ENCODE measurements at regions not wholly inside any gene's neighbourhood (a gene's known extent, or its start where the extent isn't known, plus 50 kb on each side); places are given as distances from the start of the nearest gene placed in this dataset.
"Not testable (repeated sequence)": the region's sequence is repeated elsewhere in the genome, so short reads cannot be mapped to it uniquely, and the experiment has no call there.

DNA sequence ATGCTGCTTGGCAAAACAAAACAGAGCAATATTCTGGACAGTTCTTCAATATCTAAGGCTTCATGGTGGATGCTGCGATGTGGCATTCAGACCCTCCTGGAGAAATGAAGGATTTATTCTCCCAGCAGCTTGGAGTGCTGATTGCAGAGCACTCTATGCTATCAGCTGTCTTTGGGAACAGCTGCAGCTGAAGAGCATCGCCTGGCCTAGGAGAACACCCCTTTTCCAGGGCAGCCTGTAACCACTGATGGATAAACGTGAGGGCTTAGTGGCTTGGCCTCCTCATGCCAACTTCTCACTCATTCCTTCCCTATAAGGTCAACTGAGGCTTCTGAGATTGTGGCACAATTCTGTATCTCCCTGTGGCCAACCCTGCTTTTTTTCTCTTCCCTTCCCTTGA lies 638.1 kb upstream of the CNTNAP2 start:
- DNase-seq = no peak

DNA sequence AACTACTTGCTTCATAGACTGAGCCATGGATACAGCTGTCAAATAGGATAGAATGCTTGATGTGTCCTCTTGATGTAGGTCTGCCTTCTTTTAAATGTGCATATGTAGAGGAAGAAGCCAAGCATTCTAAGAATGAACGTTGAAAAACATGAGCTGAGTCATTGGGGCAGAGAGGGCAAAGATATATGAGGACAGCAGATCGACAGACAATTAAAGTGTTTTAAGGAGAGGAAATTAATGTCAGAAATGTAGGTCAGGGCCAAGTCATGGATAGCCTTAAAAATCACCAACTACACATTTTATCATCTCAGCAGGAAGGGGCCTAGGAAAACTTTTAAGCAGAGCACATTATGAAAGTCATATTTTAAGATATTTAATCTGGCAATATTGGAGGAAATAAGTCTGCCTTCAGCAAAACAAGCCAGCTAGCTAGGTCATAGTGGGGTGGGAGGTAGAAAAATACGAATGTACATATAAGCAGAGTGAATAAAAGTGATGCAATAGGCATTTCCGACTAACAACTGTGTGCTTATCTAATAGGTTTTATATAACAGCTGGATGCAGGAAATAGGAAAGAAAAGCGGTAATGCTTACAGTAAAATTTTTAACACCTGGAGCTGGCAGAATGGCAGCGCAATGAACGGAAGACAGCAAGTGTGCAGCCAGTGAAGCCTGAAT lies 638.3 kb upstream of the TPK1 start:
- no peak for DNase-seq

DNA sequence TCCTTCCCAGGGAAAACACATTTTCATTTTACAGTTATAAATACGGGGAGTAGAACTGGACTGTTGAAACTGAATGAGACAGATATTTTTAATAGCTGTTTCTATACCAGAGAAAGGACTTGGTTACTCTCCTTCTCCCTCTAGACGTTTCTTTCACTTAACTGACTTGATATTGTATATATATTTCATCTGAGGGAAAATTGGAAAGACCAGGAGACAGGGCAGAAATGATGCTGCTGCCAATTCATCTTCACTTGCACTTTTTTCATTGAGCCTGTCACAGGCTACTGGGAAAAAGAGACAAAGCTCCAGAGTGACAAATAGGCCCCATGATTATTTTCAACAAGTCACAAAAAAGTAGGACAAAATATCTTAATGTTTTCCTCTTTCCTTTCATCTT lies 636.0 kb upstream of the TPK1 start:
- DNase-seq = no peak

GRCh38 chr7:145464287-145464686 lies 628.4 kb upstream of the TPK1 start:
- no peak for DNase-seq

GRCh38 chr7:145462463-145462862 lies 626.6 kb upstream of the TPK1 start:
- no peak for DNase-seq

GRCh38 chr7:145434811-145435210 lies 599.0 kb upstream of the TPK1 start:
- DNase-seq = no peak

- DNase-seq = no peak
Observed at GRCh38 chr7:145431834-145432233, 596.0 kb upstream of the TPK1 start.

DNA sequence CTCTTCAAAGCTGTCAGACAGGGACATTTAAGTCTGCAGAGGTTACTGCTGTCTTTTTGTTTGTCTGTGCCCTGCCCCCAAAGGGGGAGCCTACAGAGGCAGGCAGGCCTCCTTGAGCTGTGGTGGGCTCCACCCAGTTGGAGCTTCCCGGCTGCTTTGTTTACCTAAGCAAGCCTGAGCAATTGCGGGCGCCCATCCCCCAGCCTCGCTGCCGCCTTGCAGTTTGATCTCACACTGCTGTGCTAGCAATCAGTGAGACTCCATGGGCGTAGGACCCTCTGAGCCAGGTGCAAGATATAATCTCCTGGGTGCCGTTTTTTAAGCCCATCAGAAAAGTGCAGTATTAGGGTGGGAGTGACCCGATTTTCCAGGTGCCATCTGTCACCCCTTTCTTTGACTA lies 582.6 kb upstream of the TPK1 start:
- DNase-seq = not testable (repeated sequence)

GRCh38 chr7:145411066-145411465 lies 575.2 kb upstream of the TPK1 start:
- DNase-seq = no peak

DNA sequence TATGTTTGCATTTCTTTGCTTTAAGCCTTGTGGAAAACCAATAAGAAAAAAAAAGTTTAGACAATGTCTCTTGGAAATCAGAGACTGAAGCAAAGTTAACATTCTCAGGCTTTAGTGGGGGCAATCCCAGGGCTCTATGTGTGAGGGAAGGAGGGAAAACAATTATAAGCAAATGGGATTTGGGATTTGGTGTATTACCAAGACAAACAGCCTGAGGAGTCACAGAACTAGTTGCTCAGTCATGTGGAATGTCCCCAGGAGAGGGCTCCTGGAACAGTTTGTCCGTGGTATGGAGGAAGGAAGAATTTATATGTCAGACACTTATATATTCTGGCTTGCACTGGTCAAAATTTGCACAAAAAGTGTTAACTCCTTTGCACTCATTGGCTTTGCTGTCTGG lies 562.9 kb upstream of the TPK1 start:
- DNase-seq = no peak

DNA sequence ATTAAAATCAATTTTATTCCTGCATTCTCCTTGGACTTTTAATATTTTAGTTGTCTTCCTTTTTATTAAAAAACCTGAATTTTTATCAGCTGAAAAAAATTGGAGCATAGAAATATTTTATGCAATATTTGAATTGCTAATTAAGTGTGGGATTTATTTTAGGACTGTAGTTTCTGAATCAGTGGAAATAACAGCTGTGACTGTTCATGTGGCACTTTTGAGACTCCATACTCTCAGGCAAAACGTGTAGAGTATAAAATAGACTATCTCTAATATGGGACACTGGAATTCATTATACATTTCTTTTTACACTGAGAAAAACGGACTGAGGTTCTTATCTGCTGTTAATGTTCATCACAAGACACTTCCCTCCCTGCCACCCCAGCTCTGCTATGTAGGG lies 558.3 kb upstream of the TPK1 start:
- no peak for DNase-seq

DNA sequence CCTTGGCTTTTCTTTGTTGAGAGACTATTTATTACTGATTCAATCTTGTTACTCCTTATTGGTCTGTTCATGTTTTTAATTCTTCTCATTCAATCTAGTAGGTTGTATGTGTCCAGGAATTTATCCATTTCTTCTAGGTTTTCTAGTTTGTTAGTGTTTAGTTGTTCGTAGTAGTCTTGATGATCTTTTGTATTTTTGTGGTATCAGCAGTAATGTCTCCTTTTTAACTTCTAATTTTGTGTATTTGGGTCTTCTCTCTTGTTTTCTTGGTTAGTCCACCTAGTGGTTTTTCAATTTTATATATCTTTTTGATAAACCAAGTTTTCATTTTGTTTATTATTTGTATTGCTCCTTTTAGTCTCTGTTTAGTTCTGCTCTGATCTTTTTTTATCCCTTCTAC lies 546.9 kb upstream of the TPK1 start:
- no peak for DNase-seq

GRCh38 chr7:145378197-145378596 lies 542.3 kb upstream of the TPK1 start:
- no peak for DNase-seq

- DNase-seq = no peak
Observed at GRCh38 chr7:145360511-145361100, 524.8 kb upstream of the TPK1 start.

DNA sequence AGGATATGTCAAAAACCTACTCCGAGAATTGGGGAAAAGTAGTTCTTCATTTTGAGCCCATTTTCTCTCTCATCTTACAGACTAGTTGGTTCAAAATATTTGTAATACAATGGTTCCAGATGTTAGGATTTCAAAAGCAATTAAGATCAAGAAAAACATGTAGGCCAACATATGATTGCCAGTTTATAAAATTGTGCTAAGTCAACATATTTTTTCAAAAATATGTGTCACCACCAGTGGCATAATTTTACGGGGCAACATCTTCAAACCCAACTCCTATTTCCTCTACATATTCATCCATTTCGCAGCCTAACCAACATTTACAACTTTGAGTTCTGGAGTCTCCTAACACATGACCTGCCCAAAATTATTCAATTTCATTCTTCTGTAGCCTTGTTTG lies 514.5 kb upstream of the TPK1 start:
- DNase-seq = no peak

- not testable (repeated sequence) for DNase-seq
Observed at GRCh38 chr7:145349452-145349851, 513.6 kb upstream of the TPK1 start.

- DNase-seq = no peak
Observed at GRCh38 chr7:145347271-145347670, 511.4 kb upstream of the TPK1 start.

GRCh38 chr7:145339319-145339718 lies 503.5 kb upstream of the TPK1 start:
- DNase-seq = no peak

GRCh38 chr7:145331522-145331921 lies 495.7 kb upstream of the TPK1 start:
- DNase-seq = no peak

DNA sequence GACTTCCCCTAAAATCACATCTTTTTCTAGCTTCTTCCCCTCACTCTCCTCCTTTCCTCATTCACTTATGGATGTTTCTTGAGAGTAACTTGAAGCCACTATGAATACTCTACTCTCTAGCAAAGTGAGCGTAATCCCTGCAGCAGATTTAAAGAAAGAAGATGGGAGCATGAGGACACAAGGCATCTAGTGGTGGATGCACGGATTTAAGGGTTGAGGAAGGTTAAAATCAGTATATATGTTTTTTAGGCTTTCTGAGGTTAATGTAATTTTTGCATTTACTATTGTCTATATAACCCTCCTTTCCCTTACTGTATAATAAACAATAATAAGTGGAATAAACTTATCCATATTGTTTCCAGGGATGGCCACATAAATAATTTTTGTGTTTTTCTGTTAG lies 495.2 kb upstream of the TPK1 start:
- no peak for DNase-seq

DNA sequence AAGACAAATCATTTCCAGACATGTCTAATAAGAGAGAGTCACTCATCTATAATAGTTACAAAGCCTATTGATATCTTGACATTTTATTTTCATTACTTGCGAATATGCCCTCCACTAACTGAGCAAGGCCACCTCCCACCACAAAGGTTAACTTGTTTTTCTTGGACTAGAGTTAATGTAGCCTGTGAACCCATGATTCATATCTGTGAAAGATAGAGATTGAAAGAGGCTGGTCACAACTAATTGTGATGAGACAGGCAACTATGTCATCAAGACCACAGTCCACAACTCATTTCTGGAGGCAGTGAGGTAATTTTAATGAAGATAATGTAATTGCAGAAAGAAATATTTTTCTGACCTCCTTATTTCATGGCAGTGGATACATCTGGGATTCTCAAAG lies 491.8 kb upstream of the TPK1 start:
- DNase-seq = no peak

GRCh38 chr7:145324081-145324480 lies 488.2 kb upstream of the TPK1 start:
- DNase-seq = no peak

DNA sequence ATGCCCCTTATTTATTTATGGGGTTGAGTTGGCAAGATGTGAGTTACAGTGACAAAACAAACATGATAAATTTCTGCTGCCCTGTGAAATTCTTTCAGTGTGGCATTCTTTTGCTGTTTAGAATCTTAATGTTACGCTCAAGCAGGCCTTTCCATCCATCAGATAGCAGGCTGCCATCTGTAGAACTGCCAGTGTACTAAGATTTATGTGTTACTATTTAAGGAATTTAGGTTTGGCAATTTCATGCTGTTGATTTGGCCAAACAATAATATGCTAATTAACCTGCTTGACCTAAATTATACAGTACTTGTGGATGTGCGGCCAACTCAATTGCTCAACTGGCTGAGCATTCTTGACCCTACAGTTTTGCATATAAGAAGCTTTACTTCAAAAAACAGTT lies 477.7 kb upstream of the TPK1 start:
- no peak for DNase-seq

DNA sequence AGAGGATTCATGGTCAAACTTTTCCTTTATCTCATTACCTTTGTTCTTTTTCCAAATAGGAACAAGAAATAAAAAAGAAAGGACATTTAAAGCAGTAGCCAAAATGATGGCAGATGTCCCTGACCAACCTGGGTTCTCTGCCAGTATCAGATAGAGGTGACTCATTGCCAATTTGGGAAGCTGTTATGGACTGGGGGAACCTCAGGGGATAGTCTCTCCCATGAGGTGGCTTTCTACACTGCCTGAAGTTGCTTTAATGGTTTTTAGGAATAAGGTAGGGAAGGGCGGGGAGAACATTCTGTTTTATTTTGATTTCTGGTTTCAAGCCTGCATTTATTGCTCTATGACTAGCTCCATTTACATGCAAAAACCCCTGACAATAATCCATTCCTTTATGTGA lies 457.9 kb upstream of the TPK1 start:
- DNase-seq = no peak
